GM18868 (cell line): ENCODE measurements at regions not wholly inside any gene's neighbourhood (a gene's known extent, or its start where the extent isn't known, plus 50 kb on each side); places are given as distances from the start of the nearest gene placed in this dataset.

Source experiments
- ATAC-seq: cut with Tn5 transposase; IDR thresholded peaks from one replicate; pipeline ENCODE4 v1.9.1; 2021; ENCODE audit warnings: mild to moderate bottlenecking, moderate library complexity; ENCODE audit not compliant: unreplicated experiment

DNA sequence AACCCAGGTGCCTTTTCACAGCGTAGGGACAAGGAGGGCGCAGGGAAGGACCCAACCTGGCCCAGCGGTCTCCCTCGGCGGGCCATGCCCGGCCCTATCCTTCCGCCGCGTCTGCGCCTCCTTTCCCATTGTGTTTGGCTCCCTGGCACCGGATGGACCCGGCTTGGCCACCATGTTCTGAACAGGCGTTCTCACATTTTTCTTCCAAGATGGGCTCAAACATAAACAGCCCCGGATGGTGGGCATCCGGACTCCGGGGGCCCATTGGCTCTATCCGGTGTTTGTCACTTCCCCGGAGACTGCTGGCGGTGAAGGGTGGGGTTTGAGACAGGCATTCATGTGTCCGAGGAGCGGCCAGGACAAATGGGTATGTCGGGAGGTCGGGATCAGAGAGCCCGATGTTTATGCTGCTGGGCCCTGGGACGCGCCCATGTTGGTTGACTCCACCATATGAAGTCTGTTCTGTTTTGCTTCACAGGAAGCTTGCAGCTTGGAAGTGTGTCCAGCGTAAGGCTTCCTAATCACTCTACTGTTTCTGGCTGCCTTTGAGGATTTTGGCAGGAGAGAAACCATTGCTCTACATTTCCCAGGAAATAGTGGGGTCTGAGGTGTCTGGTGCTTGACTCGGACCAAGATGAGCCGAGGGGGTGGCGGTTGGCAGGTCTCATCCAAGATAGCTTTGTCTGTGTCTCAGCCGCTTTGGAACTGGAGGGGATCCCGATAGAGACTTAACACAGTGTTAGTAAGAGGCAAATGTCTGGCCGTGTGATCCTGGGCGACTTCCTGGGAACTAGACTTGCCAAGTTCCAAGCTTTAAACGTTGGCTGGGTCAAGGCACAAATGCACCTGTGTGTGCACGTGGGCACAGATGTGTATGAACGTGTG lies 188.3 kb downstream of the IRF8 start:
- ATAC-seq = no peak

GRCh38 chr16:86087896-86088230 lies 188.9 kb downstream of the IRF8 start:
- ATAC-seq = no peak

GRCh38 chr16:86088287-86088686 lies 189.3 kb downstream of the IRF8 start:
- ATAC-seq = no peak

DNA sequence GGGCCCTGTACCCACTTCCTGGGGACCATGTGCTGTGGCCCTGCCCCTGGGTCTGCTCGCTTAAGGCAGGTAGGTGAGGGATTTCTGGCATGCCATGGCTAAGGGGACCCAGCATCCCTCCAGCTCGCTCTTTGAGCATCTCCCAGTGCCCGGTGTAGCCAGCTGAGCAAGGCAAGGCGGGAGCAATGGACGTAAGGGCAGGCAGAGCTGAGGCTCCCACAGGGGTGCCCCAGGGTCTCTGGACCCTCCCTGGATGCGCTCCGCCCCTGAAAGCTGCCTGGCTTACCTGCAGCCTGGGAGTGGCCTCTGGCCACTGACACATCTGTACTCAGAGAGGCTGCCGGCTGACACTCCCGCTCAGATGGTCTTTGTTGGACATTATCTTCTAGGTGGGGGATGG lies 189.9 kb downstream of the IRF8 start:
- ATAC-seq = no peak

GRCh38 chr16:86089334-86089900 lies 190.5 kb downstream of the IRF8 start:
- ATAC-seq = no peak

GRCh38 chr16:86089991-86090390 lies 191.0 kb downstream of the IRF8 start:
- ATAC-seq = no peak

- ATAC-seq = no peak
These were observed 191.7 kb downstream of the IRF8 start for GRCh38 chr16:86090461-86091170.

GRCh38 chr16:86091976-86092375 lies 193.0 kb downstream of the IRF8 start:
- no peak for ATAC-seq

- no peak for ATAC-seq
These were observed 193.9 kb downstream of the IRF8 start for GRCh38 chr16:86092586-86093480.

DNA sequence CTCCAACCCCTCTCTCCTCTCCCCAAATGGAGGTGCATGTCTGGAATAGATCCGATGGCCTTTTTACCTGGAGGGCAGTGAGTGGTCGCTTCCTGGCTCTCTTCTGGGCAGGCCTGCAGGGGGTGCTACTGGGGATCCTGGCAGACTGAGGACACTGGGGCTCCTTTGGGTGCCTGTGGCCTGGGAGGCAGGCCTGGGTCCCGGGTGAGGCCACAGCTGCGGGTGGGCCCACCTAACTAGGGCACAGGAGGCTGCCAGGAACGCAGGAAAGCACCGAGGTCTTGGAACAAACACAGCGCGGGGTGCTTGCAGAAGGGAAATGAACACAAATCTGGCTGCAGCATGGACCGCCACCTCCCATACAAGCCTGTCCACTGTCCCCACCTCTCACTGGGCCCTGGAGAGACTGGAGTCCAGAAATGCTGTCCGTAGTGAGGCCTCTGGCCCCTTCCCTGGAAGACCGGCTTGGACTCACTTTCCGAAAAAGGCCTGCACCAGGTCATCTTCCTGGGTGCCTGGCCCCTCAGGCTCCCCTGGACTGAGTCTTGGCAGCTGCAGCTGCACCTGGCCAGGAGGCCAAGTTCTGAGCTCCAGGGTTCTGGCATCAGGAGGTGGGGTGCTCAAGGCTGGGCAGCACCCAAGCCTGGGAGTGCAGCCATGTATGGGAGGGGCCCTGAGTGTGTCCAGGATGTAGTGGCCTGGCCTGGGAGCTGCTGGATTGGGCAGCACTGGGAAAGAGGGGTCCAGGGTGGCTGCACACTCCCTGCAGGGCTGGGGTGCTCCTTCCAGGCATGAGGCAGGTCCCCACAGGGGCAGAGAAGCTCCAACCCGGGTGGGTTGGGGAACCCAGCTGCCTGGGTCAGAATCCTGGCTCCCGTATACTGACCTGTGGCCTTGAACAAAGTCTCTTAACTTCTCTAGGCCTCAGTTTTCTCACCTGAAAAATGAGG lies 195.1 kb downstream of the IRF8 start:
- no peak for ATAC-seq

GRCh38 chr16:86095131-86095752 lies 196.3 kb downstream of the IRF8 start:
- ATAC-seq = no peak

DNA sequence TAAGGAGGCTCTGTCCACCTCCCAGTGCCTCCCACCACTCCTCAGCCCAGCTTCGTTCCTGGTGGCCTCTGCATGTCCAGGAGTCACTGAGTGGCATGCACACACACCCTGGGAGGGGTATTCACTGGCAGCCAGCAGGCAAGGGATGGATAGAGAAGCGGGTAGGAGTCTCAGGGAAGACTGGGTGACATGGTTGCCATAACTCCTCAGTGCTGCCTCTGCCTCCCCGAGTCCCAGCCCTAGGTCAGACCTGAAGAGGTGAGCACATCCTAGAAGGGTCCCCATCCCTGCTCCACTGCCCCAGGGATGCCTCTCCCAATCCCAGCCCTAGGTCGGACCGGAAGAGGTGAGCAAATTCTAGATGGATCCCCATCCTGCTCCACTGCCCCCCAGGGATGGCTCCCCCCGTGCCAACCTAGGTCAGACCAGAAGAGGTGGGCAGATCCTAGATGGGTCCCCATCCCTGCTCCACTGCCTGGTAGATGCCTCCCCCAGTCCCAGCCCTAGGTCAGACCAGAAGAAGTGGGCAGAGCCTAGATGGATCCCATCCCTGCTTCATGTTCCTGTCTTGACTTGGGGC lies 197.0 kb downstream of the IRF8 start:
- no peak for ATAC-seq

- ATAC-seq = no peak
These were observed 197.9 kb downstream of the IRF8 start for GRCh38 chr16:86096850-86097249.

DNA sequence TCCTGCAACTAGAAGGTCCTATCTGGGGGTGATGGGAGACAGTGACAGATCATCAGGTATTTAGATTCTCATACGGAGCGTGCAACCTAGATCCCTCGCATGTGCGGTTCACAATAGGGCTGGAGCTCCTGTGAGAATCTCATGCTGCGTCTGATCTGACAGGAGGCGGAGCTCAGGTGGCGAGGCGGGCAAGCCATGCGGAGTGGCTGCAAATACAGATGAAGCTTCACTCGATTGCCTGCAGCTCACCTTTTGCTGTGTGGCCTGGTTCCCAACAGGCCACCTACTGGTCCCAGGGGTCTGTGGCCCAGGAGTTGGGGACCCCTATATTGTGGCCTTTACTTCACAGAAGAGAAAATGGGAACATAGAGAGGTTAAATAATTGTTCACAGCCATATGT lies 200.4 kb downstream of the IRF8 start:
- ATAC-seq = no peak

- ATAC-seq = no peak
These were observed 201.5 kb downstream of the IRF8 start for GRCh38 chr16:86100205-86101136.

GRCh38 chr16:86101137-86101896 lies 202.4 kb downstream of the IRF8 start:
- ATAC-seq = no peak

DNA sequence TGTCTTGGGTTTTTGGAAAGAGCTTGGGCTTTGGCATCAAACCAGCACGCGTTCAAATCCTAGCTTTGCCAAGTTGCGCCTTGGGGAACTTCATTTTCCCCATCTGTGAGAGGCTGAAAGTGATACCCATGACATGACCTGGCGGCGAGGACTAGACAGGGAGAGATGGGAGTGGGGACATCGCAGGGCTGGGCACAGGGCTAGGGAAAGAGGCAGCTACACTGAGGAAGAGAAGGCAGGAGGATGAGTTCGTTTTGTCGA lies 202.9 kb downstream of the IRF8 start:
- ATAC-seq = no peak

DNA sequence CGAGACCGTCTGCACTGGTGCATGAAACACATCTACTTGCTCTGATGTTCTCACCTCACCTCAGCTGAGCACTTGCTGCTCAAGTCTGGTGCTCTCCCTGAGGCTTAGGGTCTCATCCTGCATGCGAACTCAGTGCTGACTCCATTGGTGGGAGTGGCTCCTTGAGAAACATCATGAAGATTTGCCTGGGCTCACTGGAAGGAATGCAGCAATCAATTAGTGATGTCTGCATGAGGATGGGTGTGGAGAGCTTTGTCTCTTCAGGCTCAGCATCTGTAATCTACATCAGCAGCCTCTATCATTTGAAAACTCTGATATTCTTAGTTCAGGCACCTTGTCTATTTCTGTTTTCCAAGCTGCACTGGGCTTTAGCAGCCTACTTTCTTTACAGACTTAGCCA lies 204.4 kb downstream of the IRF8 start:
- no peak for ATAC-seq
